Erythroblast (primary cell): ENCODE measurements at regions not wholly inside any gene's neighbourhood (a gene's known extent, or its start where the extent isn't known, plus 50 kb on each side); places are given as distances from the start of the nearest gene placed in this dataset.

Source experiments
- GATA1 ChIP-seq: IDR thresholded peaks from 2 replicates; pipeline ENCODE4 v1.6.1; 2011; ENCODE audit warnings: low read depth, mild to moderate bottlenecking, control low read depth, low read length, moderate library complexity
- POLR2A ChIP-seq: IDR thresholded peaks from 2 replicates; pipeline ENCODE4 v1.6.1; 2011; ENCODE audit warnings: mild to moderate bottlenecking, low read length

GRCh38 chr16:25635454-25635853, 56.3 kb upstream of the HS3ST4 start:
- no peak for TF ChIP-seq POLR2A
- no peak for TF ChIP-seq GATA1
